Ectodermal cell (in vitro differentiated cells): ENCODE measurements at regions not wholly inside any gene's neighbourhood (a gene's known extent, or its start where the extent isn't known, plus 50 kb on each side); places are given as distances from the start of the nearest gene placed in this dataset.

Experiments
- H3K27ac ChIP-seq: 2 replicates; pipeline ENCODE4 v1.7.0; 2013; ENCODE audit warnings: mild to moderate bottlenecking, low read depth, low read length; ENCODE audit not compliant: insufficient read depth, poor library complexity, severe bottlenecking
- H3K27me3 ChIP-seq: 2 replicates; pipeline ENCODE4 v1.7.0; 2013; ENCODE audit warnings: mild to moderate bottlenecking, low read length; ENCODE audit not compliant: insufficient read depth, control insufficient read depth, poor library complexity, severe bottlenecking
- H3K36me3 ChIP-seq: one replicate; pipeline ENCODE4 v1.7.0; 2013; ENCODE audit warnings: low read length; ENCODE audit not compliant: control insufficient read depth, insufficient read depth
- H3K4me1 ChIP-seq: one replicate; pipeline ENCODE4 v1.7.0; 2013; ENCODE audit warnings: low read length; ENCODE audit not compliant: control insufficient read depth, insufficient read depth
- H3K4me3 ChIP-seq: 2 replicates; pipeline ENCODE4 v1.7.0; 2013; ENCODE audit warnings: low read depth, low read length, control low read depth; ENCODE audit not compliant: insufficient read depth
- H3K9me3 ChIP-seq: 2 replicates; pipeline ENCODE4 v1.7.0; 2013; ENCODE audit warnings: mild to moderate bottlenecking, low read length, moderate library complexity; ENCODE audit not compliant: control insufficient read depth
- WGBS, 2 experiments: methylation state at CpG; one replicate each; pipeline ENCODE4 v1.1.7; 2013; ENCODE audit warnings: missing lambda C conversion rate in 2 of 2; 5-methylcytosine and 5-hydroxymethylcytosine counted together

DNA sequence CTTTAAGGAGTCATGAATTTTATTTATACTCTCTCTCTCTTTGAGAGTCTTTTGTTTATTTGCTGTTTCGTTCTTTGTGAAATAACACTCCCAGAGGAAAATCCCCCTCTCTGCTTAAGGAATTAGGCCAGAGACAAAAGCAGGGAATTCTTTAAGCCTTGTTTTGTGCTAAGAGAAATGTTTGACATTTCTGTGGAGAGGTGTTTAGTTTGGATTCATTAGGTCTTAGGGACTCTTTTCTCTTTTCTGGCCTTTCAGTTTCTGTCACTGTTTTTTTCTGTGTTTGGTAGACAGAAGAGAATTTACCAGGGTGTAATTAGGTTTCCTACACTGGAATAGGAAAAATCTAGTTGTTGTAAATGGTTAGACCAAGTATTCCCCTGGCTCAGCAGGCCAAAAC lies 241.8 kb upstream of the NR2F2 start:
- Histone ChIP-seq H3K27ac (peak overlapping the region; percentile 86), H3K4me3 (no peak overlapping the region), H3K4me1 (peaks cover 36% of the 10 kb centered on the region), H3K27me3 (no peaks in the 10 kb centered on the region), H3K9me3 (no peaks in the 10 kb centered on the region), H3K36me3 (no peaks in the 10 kb centered on the region)
- WGBS, 2 experiments: 0% methylated on average over 1 of the region's 1 CpG; no CpG with 5 or more reads in 1 of the 2 experiments

DNA sequence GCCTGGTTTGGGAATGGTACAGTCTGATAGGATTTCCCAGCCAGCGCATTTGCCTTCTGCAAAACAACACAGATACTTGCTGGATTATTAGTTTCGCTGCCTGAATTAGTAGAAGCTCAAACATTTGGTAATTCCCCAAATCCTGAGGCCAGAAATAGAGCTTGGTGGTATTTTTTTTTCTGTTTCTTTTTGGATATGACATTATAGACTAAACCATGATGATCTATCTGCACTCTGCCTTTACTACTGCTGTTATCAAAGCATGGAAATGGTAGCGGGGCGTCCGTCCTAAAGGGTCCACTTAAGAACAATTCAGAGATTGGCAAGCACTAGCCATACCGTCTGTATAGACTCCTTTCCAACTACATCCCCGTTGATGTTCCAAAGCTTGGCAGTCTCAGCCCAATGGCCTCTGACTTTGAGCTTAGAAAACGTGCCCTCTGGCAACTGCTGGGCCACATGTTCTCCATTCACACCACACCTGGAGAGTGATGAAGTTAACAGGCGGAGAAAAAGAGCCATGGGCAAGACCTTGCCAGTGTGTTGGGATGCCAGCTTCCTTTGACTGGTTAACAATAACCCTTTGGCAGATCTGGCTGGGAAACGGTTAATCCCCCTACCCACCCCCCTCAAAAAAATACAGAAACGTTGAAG lies 241.0 kb upstream of the NR2F2 start:
- no peaks in the 10 kb centered on the region for H3K9me3 ChIP-seq
- 66 to 67% methylated on average over 11 of the region's 11 CpGs for WGBS, 2 experiments
- H3K4me3 ChIP-seq: no peak overlapping the region
- H3K36me3 ChIP-seq: no peaks in the 10 kb centered on the region
- H3K27ac ChIP-seq: peak overlapping the region; percentile 20
- peaks cover 36% of the 10 kb centered on the region for H3K4me1 ChIP-seq
- no peaks in the 10 kb centered on the region for H3K27me3 ChIP-seq

DNA sequence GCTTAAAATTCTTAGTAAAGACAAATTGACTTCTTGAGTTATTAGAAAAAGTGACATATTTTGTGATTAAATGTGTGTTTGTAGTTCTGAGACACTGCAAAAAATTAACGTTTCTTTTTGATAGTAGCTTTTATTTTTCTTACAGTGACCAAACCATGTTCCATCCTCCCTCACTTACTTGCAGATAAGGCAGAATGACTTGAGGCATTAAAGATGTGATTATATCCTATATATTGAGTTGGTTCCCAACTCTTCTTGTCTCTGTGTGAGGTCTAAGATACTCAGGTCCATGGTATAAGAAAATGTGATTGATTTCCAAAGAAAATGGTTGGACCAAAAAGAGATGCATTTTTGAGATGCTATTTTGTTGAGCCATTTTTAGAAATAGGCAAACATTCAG lies 238.3 kb upstream of the NR2F2 start:
- Histone ChIP-seq H3K27ac (no peak overlapping the region), H3K4me3 (no peak overlapping the region), H3K9me3 (no peaks in the 10 kb centered on the region)

DNA sequence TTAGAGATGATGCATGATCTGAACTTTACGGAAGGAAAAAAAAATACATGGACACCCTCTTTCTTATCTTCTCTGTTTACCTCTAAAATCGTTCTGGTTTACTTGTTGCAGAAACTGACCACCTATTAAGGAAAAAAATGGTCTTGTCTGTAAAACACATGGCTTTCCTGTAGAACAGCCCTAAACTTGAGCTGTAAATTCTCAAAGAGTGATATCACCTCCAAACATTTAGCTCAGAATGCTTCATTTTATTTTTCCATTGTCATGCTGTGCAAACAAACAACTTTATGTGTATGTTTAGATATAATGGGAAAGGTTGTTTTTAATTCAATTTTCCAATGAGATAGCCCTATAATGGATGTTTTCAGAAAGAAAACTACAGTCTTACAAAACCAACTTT lies 237.4 kb upstream of the NR2F2 start:
- Histone ChIP-seq H3K9me3 (no peaks in the 10 kb centered on the region), H3K27ac (no peak overlapping the region), H3K4me3 (no peak overlapping the region), H3K27me3 (no peaks in the 10 kb centered on the region), H3K36me3 (no peaks in the 10 kb centered on the region), H3K4me1 (peaks cover 17% of the 10 kb centered on the region)
- 75 to 86% methylated on average over 2 of the region's 2 CpGs for WGBS, 2 experiments

More for the DNA sequence above, 238.3 kb upstream of the NR2F2 start:
- 88% methylated on average over 1 of the region's 1 CpG; no CpG with 5 or more reads in 1 of the 2 experiments for WGBS, 2 experiments
- H3K36me3 ChIP-seq: no peaks in the 10 kb centered on the region
- H3K4me1 ChIP-seq: peaks cover 25% of the 10 kb centered on the region
- H3K27me3 ChIP-seq: no peaks in the 10 kb centered on the region

DNA sequence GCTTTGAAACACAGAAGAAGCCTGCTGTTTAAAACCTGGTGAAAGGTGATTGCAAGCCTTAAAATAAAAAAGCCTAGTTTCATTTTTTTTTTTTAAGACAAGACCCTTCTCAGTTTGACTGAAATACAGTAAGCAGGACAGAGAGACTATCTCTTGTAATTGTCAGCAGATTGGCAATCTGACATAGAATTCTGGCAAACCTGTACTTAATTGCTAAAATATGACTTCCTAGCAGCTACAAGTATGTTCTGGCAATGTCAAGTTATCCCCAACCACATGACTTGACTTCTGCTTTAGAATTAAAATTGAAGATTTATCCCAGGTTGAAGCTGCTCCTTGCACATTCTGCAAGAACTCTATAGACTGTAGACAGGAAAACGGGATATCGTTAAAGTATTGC lies 232.8 kb upstream of the NR2F2 start:
- Histone ChIP-seq H3K36me3 (no peaks in the 10 kb centered on the region), H3K9me3 (no peaks in the 10 kb centered on the region), H3K4me1 (no peaks in the 10 kb centered on the region), H3K27ac (no peak overlapping the region), H3K27me3 (no peaks in the 10 kb centered on the region), H3K4me3 (no peak overlapping the region)
- 92 to 100% methylated on average over 2 of the region's 2 CpGs for whole genome bisulfite sequencing, 2 experiments

DNA sequence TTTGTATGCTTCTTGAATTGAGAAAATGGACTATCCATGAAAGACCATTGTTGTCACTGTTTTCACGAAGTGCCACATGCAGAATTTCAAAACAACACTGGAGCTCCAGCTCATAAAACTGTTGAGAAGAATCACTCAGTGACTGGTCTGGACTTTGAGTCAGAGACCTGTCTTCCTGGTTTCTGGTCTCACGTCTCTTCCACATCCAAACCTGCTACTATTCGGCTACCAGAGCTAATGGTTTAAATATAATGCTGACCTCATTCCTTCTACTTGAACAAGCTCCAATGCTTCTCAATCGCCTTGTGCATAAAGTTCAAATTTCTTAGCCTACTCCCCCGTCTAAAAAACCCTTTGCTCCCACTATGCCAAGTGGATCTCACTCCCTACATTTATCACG lies 227.9 kb upstream of the NR2F2 start:
- WGBS, 2 experiments: 76% methylated on average over 6 of the region's 6 CpGs
- no peaks in the 10 kb centered on the region for H3K27me3 ChIP-seq
- no peaks in the 10 kb centered on the region for H3K36me3 ChIP-seq
- no peaks in the 10 kb centered on the region for H3K9me3 ChIP-seq
- H3K4me3 ChIP-seq: no peak overlapping the region
- H3K4me1 ChIP-seq: no peaks in the 10 kb centered on the region
- H3K27ac ChIP-seq: no peak overlapping the region

DNA sequence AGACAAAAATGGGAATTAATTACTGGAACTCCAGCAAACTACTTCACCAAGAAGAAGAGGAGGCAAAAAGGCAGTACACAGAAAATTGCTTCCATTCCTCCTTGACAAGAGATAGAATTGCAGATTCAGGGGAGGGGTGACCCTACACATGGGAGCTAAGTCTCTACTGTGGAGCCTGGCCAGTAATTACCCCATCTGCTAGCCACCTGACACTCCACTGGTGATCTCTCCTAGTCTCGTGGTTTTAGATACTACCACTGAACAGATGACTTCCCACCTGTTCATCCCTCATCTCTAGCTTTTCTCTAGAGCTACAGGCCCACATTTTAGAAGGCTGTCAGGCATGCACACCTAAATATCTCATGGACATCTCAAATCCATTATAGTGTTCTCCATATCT lies 224.3 kb upstream of the NR2F2 start:
- H3K27ac ChIP-seq: no peak overlapping the region
- no peaks in the 10 kb centered on the region for H3K4me1 ChIP-seq
- 95 to 96% methylated on average over 1 of the region's 1 CpG for WGBS, 2 experiments
- no peaks in the 10 kb centered on the region for H3K9me3 ChIP-seq
- no peaks in the 10 kb centered on the region for H3K27me3 ChIP-seq
- H3K36me3 ChIP-seq: no peaks in the 10 kb centered on the region
- H3K4me3 ChIP-seq: no peak overlapping the region

DNA sequence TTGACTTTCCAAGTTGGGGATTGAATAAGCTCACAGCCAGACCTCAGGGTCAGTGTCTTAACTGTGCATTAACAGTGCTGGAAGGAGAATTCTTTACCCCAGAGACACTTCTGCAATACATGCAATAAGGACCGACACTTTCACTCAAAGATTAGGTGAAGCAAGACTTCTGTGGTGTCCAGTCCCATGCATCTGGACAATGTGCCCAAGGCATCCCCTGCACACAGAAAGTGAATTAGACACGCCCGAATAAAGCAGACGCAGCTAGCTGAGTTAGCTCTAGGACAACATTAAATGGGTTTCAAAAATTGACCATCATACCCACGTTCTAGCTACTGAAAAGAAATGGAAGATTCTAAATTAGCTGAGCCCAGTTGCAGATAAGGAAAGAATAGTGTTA lies 223.9 kb upstream of the NR2F2 start:
- no peaks in the 10 kb centered on the region for H3K4me1 ChIP-seq
- no peaks in the 10 kb centered on the region for H3K27me3 ChIP-seq
- no peaks in the 10 kb centered on the region for H3K36me3 ChIP-seq
- no peak overlapping the region for H3K27ac ChIP-seq
- WGBS, 2 experiments: 95 to 96% methylated on average over 5 of the region's 5 CpGs
- no peaks in the 10 kb centered on the region for H3K9me3 ChIP-seq
- H3K4me3 ChIP-seq: no peak overlapping the region

DNA sequence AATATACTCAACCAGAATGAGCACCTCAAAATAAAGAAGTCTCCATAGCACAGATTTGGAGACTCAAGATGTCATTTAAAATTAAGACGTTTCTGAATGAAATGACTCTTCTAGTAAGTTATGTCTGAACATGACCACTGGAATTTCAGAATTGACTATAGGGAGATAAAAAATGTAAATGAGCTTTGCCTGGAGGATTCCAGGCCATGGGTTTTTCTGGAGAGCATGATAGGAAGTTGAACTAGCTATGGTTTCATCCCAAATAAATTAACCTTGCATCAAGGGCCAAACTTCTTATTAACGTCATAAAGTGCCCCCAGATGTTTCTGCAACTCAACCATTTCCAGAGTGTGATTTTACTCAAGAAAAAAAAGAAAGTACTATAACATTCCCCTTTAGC lies 222.6 kb upstream of the NR2F2 start:
- no peak overlapping the region for H3K27ac ChIP-seq
- H3K4me3 ChIP-seq: no peak overlapping the region
- no peaks in the 10 kb centered on the region for H3K9me3 ChIP-seq
- no peaks in the 10 kb centered on the region for H3K27me3 ChIP-seq
- 94 to 97% methylated on average over 2 of the region's 2 CpGs for WGBS, 2 experiments
- no peaks in the 10 kb centered on the region for H3K4me1 ChIP-seq
- H3K36me3 ChIP-seq: no peaks in the 10 kb centered on the region

DNA sequence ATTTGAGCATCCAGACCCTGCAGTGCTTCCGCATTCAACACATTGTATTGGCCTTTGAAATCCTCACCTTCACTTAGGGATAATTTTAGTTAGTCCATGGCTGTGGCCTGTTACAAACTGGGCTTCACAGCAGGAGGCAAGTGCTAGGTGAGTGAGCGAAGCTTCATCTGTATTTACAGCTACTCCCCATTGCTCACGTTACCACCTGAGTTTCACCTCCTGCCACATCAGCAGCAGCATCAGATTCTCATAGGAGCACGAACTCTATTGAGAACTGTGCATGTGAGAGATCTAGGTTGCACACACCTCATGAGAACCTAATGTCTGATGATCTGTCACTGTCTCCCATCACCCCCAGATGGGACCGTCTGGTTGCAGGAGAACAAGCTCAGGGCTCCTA lies 222.1 kb upstream of the NR2F2 start:
- no peak overlapping the region for H3K27ac ChIP-seq
- H3K27me3 ChIP-seq: no peaks in the 10 kb centered on the region
- H3K4me3 ChIP-seq: no peak overlapping the region
- H3K36me3 ChIP-seq: no peaks in the 10 kb centered on the region
- 95% methylated on average over 5 of the region's 5 CpGs for WGBS, 2 experiments
- no peaks in the 10 kb centered on the region for H3K9me3 ChIP-seq
- H3K4me1 ChIP-seq: no peaks in the 10 kb centered on the region

DNA sequence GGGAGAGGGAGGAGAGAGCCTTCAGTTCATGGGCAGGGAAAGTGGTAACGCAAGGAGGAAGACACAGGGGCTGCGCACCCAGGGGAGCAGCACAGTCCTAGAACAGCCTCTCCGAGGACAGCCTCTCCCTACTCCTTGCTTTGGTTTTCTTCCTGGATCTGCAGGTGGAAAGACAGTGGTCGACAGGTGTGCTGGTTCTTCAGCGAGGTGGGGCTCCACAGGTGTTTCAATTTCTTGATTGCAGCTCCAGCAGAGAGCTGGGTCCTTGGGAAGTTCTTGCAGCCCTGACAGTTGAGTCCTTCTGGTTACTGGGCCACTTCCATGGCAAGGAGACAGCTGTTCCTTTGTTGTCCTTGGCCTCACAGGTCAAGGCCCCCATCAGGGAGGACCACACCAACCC lies 220.7 kb upstream of the NR2F2 start:
- 92 to 96% methylated on average over 5 of the region's 5 CpGs for WGBS, 2 experiments
- H3K4me1 ChIP-seq: no peaks in the 10 kb centered on the region
- H3K36me3 ChIP-seq: no peaks in the 10 kb centered on the region
- no peak overlapping the region for H3K27ac ChIP-seq
- no peak overlapping the region for H3K4me3 ChIP-seq
- H3K27me3 ChIP-seq: no peaks in the 10 kb centered on the region
- no peaks in the 10 kb centered on the region for H3K9me3 ChIP-seq
